Mesodermal cell (in vitro differentiated cells): ENCODE measurements at regions not wholly inside any gene's neighbourhood (a gene's known extent, or its start where the extent isn't known, plus 50 kb on each side); places are given as distances from the start of the nearest gene placed in this dataset.

Experiments used
- H3K27ac ChIP-seq: 2 replicates; pipeline ENCODE4 v1.7.0; 2013; ENCODE audit warnings: mild to moderate bottlenecking, low read depth, low read length, moderate library complexity; ENCODE audit not compliant: severe bottlenecking
- H3K36me3 ChIP-seq: 2 replicates; pipeline ENCODE4 v1.7.1; 2013; ENCODE audit warnings: mild to moderate bottlenecking, low read length, moderate library complexity; ENCODE audit not compliant: control insufficient read depth, insufficient read depth
- H3K4me1 ChIP-seq: one replicate; pipeline ENCODE4 v1.7.1; 2013; ENCODE audit warnings: mild to moderate bottlenecking, low read length; ENCODE audit not compliant: insufficient read depth, control insufficient read depth, poor library complexity, severe bottlenecking
- H3K4me3 ChIP-seq: 2 replicates; pipeline ENCODE4 v1.7.0; 2013; ENCODE audit warnings: low read length, control low read depth, mild to moderate bottlenecking; ENCODE audit not compliant: insufficient read depth, poor library complexity, severe bottlenecking; ENCODE audit errors: extremely low read depth
- H3K9me3 ChIP-seq: 2 replicates; pipeline ENCODE4 v1.7.1; 2013; ENCODE audit warnings: mild to moderate bottlenecking, low read length, moderate library complexity; ENCODE audit not compliant: control insufficient read depth
- WGBS, 2 experiments: methylation state at CpG; one replicate each; pipeline ENCODE4 v1.1.5; 2013; ENCODE audit warnings: missing lambda C conversion rate in 2 of 2; ENCODE audit not compliant: insufficient coverage in 2 of 2; 5-methylcytosine and 5-hydroxymethylcytosine counted together

- Histone ChIP-seq H3K4me1 (peaks cover 7% of the 10 kb centered on the region), H3K4me3 (no peak overlapping the region), H3K36me3 (no peaks in the 10 kb centered on the region), H3K27ac (no peak overlapping the region), H3K9me3 (no peaks in the 10 kb centered on the region)
- WGBS, 2 experiments: no CpG with 5 or more reads among the region's 2 CpGs
Observed at GRCh38 chrX:131942034-131942433, 81.1 kb upstream of the STK26 start.

GRCh38 chrX:131944936-131945902, 77.9 kb upstream of the STK26 start:
- H3K4me3 ChIP-seq: no peak overlapping the region
- no peak overlapping the region for H3K27ac ChIP-seq
- 80% methylated on average over 3 of the region's 7 CpGs; no CpG with 5 or more reads in 1 of the 2 experiments for WGBS, 2 experiments

GRCh38 chrX:131951166-131951565, 71.9 kb upstream of the STK26 start:
- Histone ChIP-seq H3K4me3 (no peak overlapping the region), H3K36me3 (no peaks in the 10 kb centered on the region), H3K4me1 (peaks cover under 1% of the 10 kb centered on the region), H3K27ac (no peak overlapping the region), H3K9me3 (no peaks in the 10 kb centered on the region)
- WGBS, 2 experiments: no CpG with 5 or more reads among the region's 3 CpGs

More at GRCh38 chrX:131944936-131945902, 77.9 kb upstream of the STK26 start:
- no peaks in the 10 kb centered on the region for H3K9me3 ChIP-seq
- H3K4me1 ChIP-seq: peaks cover 7% of the 10 kb centered on the region
- H3K36me3 ChIP-seq: no peaks in the 10 kb centered on the region

GRCh38 chrX:131955099-131955777, 67.9 kb upstream of the STK26 start:
- H3K4me3 ChIP-seq: no peak overlapping the region
- WGBS, 2 experiments: no CpG with 5 or more reads among the region's 2 CpGs

GRCh38 chrX:131958724-131959123, 64.4 kb upstream of the STK26 start:
- no peak overlapping the region for H3K4me3 ChIP-seq

More at GRCh38 chrX:131955099-131955777, 67.9 kb upstream of the STK26 start:
- H3K9me3 ChIP-seq: no peaks in the 10 kb centered on the region
- H3K36me3 ChIP-seq: no peaks in the 10 kb centered on the region
- H3K27ac ChIP-seq: no peak overlapping the region
- no peaks in the 10 kb centered on the region for H3K4me1 ChIP-seq

GRCh38 chrX:131970347-131970746, 52.8 kb upstream of the STK26 start:
- Histone ChIP-seq H3K36me3 (no peaks in the 10 kb centered on the region), H3K4me1 (no peaks in the 10 kb centered on the region), H3K9me3 (no peaks in the 10 kb centered on the region), H3K27ac (no peak overlapping the region), H3K4me3 (no peak overlapping the region)
- no CpG with 5 or more reads among the region's 2 CpGs for WGBS, 2 experiments

More at GRCh38 chrX:131958724-131959123, 64.4 kb upstream of the STK26 start:
- H3K36me3 ChIP-seq: no peaks in the 10 kb centered on the region
- no peak overlapping the region for H3K27ac ChIP-seq
- WGBS, 2 experiments: no CpG with 5 or more reads among the region's 1 CpG
- H3K9me3 ChIP-seq: no peaks in the 10 kb centered on the region
- H3K4me1 ChIP-seq: no peaks in the 10 kb centered on the region
